Stimulated activated CD8-positive, alpha-beta memory T cell treated with anti-CD3 and anti-CD28 coated beads, Interleukin-15, amount 100 ng/mL, for 24 hours (primary cell): ENCODE measurements at regions not wholly inside any gene's neighbourhood (a gene's known extent, or its start where the extent isn't known, plus 50 kb on each side); places are given as distances from the start of the nearest gene placed in this dataset.

Experiments used
- DNase-seq: peaks from one replicate; pipeline ENCODE4 v3.0.0-alpha.2; 2020; ENCODE audit warnings: low read depth

GRCh38 chr13:26837102-26837501, 76.5 kb upstream of the GPR12 start:
- no peak for DNase-seq

GRCh38 chr13:26836626-26837025, 76.0 kb upstream of the GPR12 start:
- DNase-seq, result no peak

- DNase-seq, result no peak
These were observed 74.1 kb upstream of the GPR12 start for GRCh38 chr13:26834646-26835045.

GRCh38 chr13:26831336-26831908, 70.8 kb upstream of the GPR12 start:
- no peak for DNase-seq

GRCh38 chr13:26829716-26830115, 69.1 kb upstream of the GPR12 start:
- no peak for DNase-seq

GRCh38 chr13:26824581-26824980, 64.0 kb upstream of the GPR12 start:
- no peak for DNase-seq

- DNase-seq, result no peak
These were observed 61.6 kb upstream of the GPR12 start for GRCh38 chr13:26822146-26822545.

GRCh38 chr13:26821672-26822071, 61.1 kb upstream of the GPR12 start:
- DNase-seq, result no peak

GRCh38 chr13:26820871-26821270, 60.3 kb upstream of the GPR12 start:
- DNase-seq, result no peak

GRCh38 chr13:26819046-26819445, 58.5 kb upstream of the GPR12 start:
- no peak for DNase-seq

- DNase-seq, result no peak
These were observed 56.3 kb upstream of the GPR12 start for GRCh38 chr13:26816881-26817280.

GRCh38 chr13:26813980-26814348, 53.4 kb upstream of the GPR12 start:
- no peak for DNase-seq

GRCh38 chr13:26813321-26813979, 52.9 kb upstream of the GPR12 start:
- no peak for DNase-seq

GRCh38 chr13:26811581-26811980, 51.0 kb upstream of the GPR12 start:
- DNase-seq, result no peak
